PC-9 (cell line): ENCODE measurements at regions not wholly inside any gene's neighbourhood (a gene's known extent, or its start where the extent isn't known, plus 50 kb on each side); places are given as distances from the start of the nearest gene placed in this dataset.

Experiments
- BruUV-seq: library from RNA; stranded (reverse); fragments of 400-500 nt; replicated peaks from 2 replicates; lab custom pipeline; 2021; lab: Mats Ljungman, UMichigan
- CTCF ChIA-PET: fragments of 300-600 bp; sonication (Branson Sonifier 250); formaldehyde crosslinking; loops from one replicate; lab custom pipeline; 2022; ENCODE audit warnings: antibody characterized with exemption; lab: Charles Lee
- POLR2A ChIA-PET: fragments of 300-600 bp; sonication (Branson Sonifier 250); formaldehyde crosslinking; loops from one replicate; lab custom pipeline; 2022; ENCODE audit warnings: antibody characterized with exemption; ENCODE audit not compliant: unreplicated experiment; lab: Charles Lee
- DNase-seq, 2 experiments: peaks; one replicate each; pipeline versions ENCODE4 v3.0.0 to v3.0.0-alpha.2; 2015 to 2022; ENCODE audit warnings: mixed read lengths in 1 of 2
- H2AFZ ChIP-seq: fragments of 200-600 bp; sonication (generic); 2 replicates; pipeline ENCODE4 v1.8.1; 2017; ENCODE audit warnings: antibody characterized with exemption
- H3F3A ChIP-seq: fragments of 200-600 bp; sonication (generic); 2 replicates; pipeline ENCODE4 v1.8.1; 2017; ENCODE audit warnings: antibody characterized with exemption, mild to moderate bottlenecking, low read depth; ENCODE audit not compliant: insufficient read depth
- H3K27ac ChIP-seq: fragments of 200-600 bp; sonication (generic); 2 replicates; pipeline ENCODE4 v1.6.1; 2016; ENCODE audit warnings: mixed run types
- H3K27me3 ChIP-seq: fragments of 200-600 bp; sonication (generic); 2 replicates; pipeline ENCODE4 v1.6.1; 2016; ENCODE audit warnings: low read depth, mixed run types; ENCODE audit not compliant: insufficient read depth
- H3K36me3 ChIP-seq: fragments of 200-600 bp; sonication (generic); 2 replicates; pipeline ENCODE4 v1.6.1; 2016; ENCODE audit warnings: low read depth, mixed run types
- H3K4me1 ChIP-seq: fragments of 200-600 bp; sonication (generic); replicated peaks from 2 replicates; pipeline ENCODE4 v1.6.1; 2016; ENCODE audit warnings: mixed run types; ENCODE audit not compliant: insufficient read depth
- H3K4me2 ChIP-seq: fragments of 200-600 bp; sonication (generic); 2 replicates; pipeline ENCODE4 v1.6.1; 2017; ENCODE audit warnings: mixed run types
- H3K4me3 ChIP-seq: fragments of 200-600 bp; sonication (generic); 2 replicates; pipeline ENCODE4 v1.6.1; 2016; ENCODE audit warnings: mixed run types
- H3K79me2 ChIP-seq: fragments of 200-600 bp; sonication (generic); 2 replicates; pipeline ENCODE4 v1.6.1; 2017; ENCODE audit warnings: low read depth, mixed run types
- H3K9me2 ChIP-seq: fragments of 200-600 bp; sonication (generic); 2 replicates; pipeline ENCODE4 v1.8.1; 2017; ENCODE audit warnings: mild to moderate bottlenecking; ENCODE audit not compliant: insufficient read depth
- H3K9me3 ChIP-seq: fragments of 200-600 bp; sonication (generic); 2 replicates; pipeline ENCODE4 v1.8.1; 2016; ENCODE audit warnings: low read depth; ENCODE audit not compliant: insufficient read depth
- H4K20me1 ChIP-seq: fragments of 200-600 bp; sonication (generic); 2 replicates; pipeline ENCODE4 v1.8.1; 2017; ENCODE audit not compliant: insufficient read depth
- EZH2 ChIP-seq: fragments of 200-600 bp; sonication (generic); IDR thresholded peaks from 2 replicates; pipeline ENCODE4 v1.8.0; 2017; ENCODE audit warnings: antibody characterized with exemption, low read depth
- intact Hi-C: fragments of 100-400 bp; cut with micrococcal nuclease; formaldehyde crosslinking; loops from one replicate; pipeline ENCODE4 v1.10.0; 2022; ENCODE audit not compliant: unreplicated experiment
- TF ChIP-seq, protein P1 (sequence below): fragments of 200-600 bp; sonication (generic); conservative IDR thresholded peaks from 2 replicates; pipeline ENCODE4 v1.6.1; 2017; ENCODE audit warnings: mixed run types, antibody characterized with exemption, mild to moderate bottlenecking, moderate library complexity

DNA sequence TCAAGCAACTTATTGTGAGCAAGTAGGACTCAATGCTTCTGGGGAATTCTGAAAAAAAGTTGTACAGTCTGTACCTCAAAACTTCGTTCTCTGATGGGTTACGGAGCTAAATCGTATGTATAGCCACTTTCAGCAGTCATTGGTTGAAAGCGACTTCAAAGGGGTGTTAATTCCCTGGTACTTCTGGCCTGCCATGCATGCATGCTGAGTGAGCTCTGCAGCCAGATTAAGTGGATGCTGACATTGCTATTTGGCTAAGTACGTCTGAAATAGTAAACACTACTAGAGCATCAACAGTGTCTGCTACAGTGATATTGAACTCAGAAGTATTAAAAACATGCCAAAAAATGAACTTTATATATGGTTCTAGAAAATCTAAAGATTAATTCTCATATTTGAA is 1183.1 kb upstream of the PCDH20 start:
- intact Hi-C loops = no loop called here
- Histone ChIP-seq H3K9me2 (no peaks in the 10 kb centered on the region), H3K27me3 (no peaks in the 10 kb centered on the region), H3K79me2 (no peaks in the 10 kb centered on the region), H3F3A (no peaks in the 10 kb centered on the region), H3K4me2 (no peak overlapping the region), H2AFZ (no peak overlapping the region), H4K20me1 (no peaks in the 10 kb centered on the region), H3K4me3 (no peak overlapping the region), H3K9me3 (no peaks in the 10 kb centered on the region), H3K4me1 (no peaks in the 10 kb centered on the region), H3K27ac (no peak overlapping the region), H3K36me3 (no peaks in the 10 kb centered on the region)
- CTCF ChIA-PET = no interaction called here
- POLR2A ChIA-PET = no interaction called here
- TF ChIP-seq, protein P1, sequence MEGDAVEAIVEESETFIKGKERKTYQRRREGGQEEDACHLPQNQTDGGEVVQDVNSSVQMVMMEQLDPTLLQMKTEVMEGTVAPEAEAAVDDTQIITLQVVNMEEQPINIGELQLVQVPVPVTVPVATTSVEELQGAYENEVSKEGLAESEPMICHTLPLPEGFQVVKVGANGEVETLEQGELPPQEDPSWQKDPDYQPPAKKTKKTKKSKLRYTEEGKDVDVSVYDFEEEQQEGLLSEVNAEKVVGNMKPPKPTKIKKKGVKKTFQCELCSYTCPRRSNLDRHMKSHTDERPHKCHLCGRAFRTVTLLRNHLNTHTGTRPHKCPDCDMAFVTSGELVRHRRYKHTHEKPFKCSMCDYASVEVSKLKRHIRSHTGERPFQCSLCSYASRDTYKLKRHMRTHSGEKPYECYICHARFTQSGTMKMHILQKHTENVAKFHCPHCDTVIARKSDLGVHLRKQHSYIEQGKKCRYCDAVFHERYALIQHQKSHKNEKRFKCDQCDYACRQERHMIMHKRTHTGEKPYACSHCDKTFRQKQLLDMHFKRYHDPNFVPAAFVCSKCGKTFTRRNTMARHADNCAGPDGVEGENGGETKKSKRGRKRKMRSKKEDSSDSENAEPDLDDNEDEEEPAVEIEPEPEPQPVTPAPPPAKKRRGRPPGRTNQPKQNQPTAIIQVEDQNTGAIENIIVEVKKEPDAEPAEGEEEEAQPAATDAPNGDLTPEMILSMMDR = no peak
- no peak for TF ChIP-seq EZH2
- DNase-seq = no peak
- BruUV-seq = no TSS peak

DNA sequence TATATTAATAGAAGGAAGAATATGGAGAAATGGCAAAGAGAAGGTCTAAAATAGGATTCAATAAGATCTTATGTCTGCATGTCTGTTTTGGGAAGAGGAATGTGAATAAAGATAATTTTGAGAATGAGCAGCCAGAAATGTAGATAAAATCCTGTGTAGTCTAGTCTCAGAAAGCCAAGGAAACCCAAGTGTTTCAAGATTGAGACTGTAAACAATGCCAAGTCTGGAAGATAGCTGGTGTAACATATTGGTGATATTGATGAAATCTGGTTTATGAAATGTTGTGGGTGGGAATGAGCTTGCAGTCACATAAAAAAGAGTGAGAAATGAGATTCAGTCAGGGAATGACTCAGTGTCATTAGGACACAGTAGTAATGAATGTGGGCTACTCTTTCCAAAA is 1180.3 kb upstream of the PCDH20 start:
- Histone ChIP-seq H4K20me1 (no peaks in the 10 kb centered on the region), H3K4me1 (no peaks in the 10 kb centered on the region), H3K9me3 (no peaks in the 10 kb centered on the region), H3K4me2 (no peak overlapping the region), H2AFZ (no peak overlapping the region), H3K36me3 (no peaks in the 10 kb centered on the region), H3F3A (no peaks in the 10 kb centered on the region), H3K79me2 (no peaks in the 10 kb centered on the region), H3K27ac (no peak overlapping the region), H3K4me3 (no peak overlapping the region), H3K27me3 (no peaks in the 10 kb centered on the region), H3K9me2 (no peaks in the 10 kb centered on the region)
- intact Hi-C loops = no loop called here
- TF ChIP-seq EZH2 = no peak
- TF ChIP-seq, protein P1 = no peak
- ChIA-PET POLR2A (no interaction called here), CTCF (no interaction called here)
- BruUV-seq = no TSS peak
- no peak for DNase-seq

DNA sequence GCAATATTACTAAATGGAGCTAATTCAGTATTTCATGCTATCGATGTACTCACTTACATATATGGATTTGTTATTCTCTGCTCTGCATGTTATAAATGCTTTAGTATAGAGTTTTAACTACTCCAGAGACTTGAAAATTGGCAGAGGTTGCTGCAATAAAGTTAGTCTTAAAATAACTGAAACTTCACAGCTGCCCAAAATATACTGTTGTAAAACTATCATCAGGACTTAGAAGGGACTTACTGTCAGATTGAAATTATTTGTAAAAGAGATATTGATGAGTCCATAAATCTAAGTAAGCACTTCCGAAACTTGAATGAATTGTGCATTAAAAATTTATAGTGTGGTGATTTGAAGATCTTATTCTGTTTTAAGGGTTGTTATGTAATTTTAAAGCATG is 1178.2 kb upstream of the PCDH20 start:
- Histone ChIP-seq H3K4me3 (no peak overlapping the region), H3K4me1 (no peaks in the 10 kb centered on the region), H3K27ac (no peak overlapping the region), H3F3A (no peaks in the 10 kb centered on the region), H3K79me2 (no peaks in the 10 kb centered on the region), H4K20me1 (no peaks in the 10 kb centered on the region), H3K27me3 (no peaks in the 10 kb centered on the region), H3K4me2 (no peak overlapping the region), H3K36me3 (no peaks in the 10 kb centered on the region), H2AFZ (no peak overlapping the region), H3K9me2 (no peaks in the 10 kb centered on the region), H3K9me3 (no peaks in the 10 kb centered on the region)
- POLR2A ChIA-PET = no interaction called here
- TF ChIP-seq EZH2 = no peak
- TF ChIP-seq, protein P1 = no peak
- CTCF ChIA-PET = no interaction called here
- no TSS peak for BruUV-seq
- no peak for DNase-seq
- intact Hi-C loops = no loop called here
